Fibroblast of peridontal ligament (primary cell): ENCODE measurements at regions not wholly inside any gene's neighbourhood (a gene's known extent, or its start where the extent isn't known, plus 50 kb on each side); places are given as distances from the start of the nearest gene placed in this dataset.

Experiments used
- DNase-seq: peaks from one replicate; pipeline ENCODE4 v3.0.0-alpha.2; 2010; ENCODE audit errors: extremely low read depth

DNA sequence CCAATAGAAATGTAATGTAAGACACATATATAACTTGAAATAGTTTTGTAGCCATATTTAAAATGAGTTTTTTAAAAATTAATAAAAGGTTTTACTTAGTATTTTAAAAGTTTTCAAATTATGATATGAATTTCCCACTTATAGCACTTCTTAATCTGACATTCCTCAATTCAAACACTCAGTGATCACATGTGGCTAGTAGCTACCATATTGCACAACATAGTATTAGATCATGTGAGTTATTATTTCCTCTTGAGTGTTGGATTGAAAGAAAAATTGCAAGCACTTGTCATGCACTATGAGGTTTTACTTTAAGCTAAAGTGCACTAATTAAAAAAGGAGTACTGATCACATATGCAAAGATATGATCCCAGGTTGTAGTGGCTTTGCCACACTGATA lies 453.4 kb upstream of the ROBO2 start:
- DNase-seq, result no peak

DNA sequence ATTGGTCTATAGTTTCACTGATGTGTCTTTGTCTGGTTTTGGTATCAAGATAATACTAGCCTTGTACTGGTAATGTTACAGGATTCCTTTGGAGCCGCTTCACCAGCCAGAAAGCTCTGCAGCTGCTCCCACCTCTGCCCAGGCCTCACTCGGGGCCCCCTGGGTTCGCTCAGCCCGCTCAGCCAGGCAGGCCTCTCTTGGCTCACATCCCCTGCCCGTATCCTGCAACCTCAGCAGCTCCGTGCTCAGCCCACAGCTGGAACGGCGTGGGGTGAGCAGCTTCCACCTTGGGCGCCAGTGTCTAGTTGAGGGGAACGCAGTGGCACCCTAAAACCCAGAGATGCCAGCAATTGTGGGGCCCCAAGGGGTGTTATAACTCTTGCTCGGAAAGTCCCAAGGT lies 429.7 kb upstream of the ROBO2 start:
- no peak for DNase-seq

DNA sequence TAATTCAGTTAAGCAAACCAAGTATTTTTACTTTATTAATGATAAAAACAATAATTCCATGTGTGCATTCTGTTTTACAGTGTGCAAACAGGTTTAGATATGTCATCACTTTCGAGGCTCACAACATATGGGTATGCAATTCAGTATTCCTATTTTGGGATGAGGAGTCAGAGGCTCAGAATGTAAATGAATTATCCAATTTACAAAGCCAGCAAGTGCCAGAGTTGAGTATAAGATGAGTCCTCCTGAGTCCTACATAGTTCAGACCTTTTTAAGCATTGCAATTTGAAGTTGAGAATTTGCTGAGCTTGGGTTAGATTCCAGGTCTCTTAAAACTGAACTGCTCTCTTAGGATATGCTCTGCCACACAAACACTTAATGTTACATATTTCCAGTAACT lies 424.2 kb upstream of the ROBO2 start:
- DNase-seq, result no peak

GRCh38 chr3:76624164-76624563 lies 415.7 kb upstream of the ROBO2 start:
- DNase-seq, result no peak

GRCh38 chr3:76627236-76627635 lies 412.7 kb upstream of the ROBO2 start:
- no peak for DNase-seq

DNA sequence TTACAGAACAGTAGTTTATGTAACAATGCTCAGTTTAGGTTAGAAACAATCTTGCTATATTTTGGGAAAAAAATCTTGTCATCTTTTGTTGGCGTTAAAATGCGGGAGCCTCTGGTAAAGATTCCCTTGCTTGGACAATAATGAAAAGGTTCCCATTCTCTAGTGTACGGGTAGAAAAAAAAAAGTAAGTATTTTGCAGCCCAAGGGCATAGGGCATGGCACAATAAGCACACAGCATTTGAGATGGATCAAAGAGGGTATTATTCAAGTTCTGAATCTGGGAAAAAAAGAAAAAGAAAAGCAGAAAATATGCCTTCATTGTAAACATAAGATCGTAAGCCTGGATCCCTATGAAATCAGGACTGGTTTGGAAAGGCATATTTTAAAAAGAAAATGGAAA lies 408.6 kb upstream of the ROBO2 start:
- no peak for DNase-seq

GRCh38 chr3:76638006-76638405 lies 401.9 kb upstream of the ROBO2 start:
- no peak for DNase-seq

DNA sequence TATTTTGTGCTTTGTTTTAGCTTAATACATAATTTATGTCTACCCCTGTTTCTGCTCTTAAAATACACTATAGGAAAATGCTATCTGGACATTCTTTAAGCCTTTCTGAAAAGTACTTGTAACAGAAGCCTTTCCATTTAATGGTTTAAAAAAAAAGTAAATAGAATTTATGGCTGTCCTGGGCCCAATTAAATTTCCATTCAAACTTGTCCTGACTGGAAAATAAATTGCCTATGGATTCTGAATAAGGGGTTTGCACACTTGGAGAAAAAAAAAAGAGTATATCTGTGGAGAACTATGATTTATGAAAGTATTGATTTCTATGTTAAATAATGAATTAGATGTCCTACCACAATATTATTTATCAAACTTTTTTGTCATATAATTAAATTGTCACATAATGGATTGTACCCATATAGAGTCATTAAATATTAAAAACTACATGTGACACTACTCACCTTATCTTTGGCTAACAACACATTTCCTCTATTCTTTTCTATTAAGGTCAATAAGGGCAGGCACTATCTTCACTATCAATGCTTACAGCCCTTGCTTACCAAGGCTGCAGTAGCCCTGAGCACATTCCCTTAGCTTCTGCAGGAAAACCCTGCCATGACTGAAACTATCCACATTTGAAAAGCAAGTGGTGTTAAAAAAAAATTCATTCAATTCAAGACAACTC lies 396.1 kb upstream of the ROBO2 start:
- no peak for DNase-seq

DNA sequence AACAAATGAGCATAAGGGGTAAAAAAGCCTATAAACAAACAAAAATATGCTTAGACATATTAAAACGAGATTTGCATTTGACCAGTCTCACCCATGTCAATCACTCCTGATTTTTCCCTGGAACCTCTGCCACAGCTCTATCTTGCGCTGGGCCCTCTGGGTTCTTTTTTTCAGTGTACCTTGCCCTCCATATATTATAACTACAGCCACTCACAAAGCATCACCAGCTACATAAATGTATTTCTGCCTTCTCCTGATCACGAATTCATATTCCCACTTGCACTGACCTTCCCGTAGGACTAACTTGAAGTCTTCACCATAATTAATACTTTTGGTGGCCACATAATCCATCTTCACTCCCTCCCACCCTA lies 395.6 kb upstream of the ROBO2 start:
- DNase-seq, result no peak

GRCh38 chr3:76645724-76646123 lies 394.2 kb upstream of the ROBO2 start:
- DNase-seq, result no peak

DNA sequence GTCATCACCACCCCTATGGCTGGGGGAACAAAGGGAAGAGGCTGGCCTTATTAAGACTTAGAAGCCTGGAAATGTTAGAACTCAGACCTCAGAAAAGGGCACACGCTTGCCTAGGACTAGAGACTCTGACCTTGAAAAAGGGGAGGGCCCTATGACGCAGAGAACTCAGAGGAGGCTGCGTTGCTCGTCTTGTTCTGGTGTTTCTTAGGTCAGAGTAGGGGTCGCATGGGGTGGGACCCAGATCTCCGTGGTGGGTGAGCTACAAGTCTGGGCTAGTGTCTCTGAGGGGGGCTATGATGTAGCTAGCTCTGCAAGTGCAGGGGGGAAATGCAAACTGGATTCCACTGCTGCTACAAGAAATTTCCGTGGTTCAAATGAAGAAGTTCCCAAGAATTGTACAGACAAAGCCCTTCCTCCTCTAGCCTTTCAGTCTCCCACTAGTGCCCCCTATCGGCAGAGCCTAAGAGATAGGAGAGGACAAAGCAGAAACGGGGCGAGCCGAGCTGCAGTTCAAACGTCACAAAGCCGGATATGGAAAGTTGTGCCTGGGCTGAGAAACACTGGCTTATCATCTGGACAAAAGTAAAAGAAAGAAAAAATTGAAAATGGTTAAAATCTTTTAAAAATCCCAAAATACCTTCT lies 392.9 kb upstream of the ROBO2 start:
- DNase-seq, result no peak

- DNase-seq, result no peak
These were observed 388.1 kb upstream of the ROBO2 start for GRCh38 chr3:76651784-76652183.

GRCh38 chr3:76652524-76652923 lies 387.4 kb upstream of the ROBO2 start:
- no peak for DNase-seq

- no peak for DNase-seq
These were observed 386.2 kb upstream of the ROBO2 start for GRCh38 chr3:76653640-76654251.

- DNase-seq, result no peak
These were observed 383.3 kb upstream of the ROBO2 start for GRCh38 chr3:76656531-76657070.

DNA sequence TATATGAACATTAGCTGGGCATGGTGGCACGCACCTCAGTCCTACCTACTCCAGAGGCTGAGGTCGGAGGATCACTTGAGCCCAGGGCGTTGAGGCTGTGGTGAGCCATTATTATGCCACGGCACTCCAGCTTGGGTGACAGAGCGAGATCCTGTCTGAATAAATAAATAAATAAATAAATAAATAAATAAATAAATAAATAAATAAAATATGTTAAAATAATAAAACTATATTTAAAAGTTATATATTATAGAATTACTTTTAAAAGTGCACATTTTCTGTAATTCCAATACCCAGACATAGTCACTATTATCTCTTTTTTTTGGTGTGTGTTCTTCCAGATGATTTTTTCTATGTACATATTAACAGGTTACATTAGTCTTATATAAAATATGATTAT lies 382.0 kb upstream of the ROBO2 start:
- no peak for DNase-seq

DNA sequence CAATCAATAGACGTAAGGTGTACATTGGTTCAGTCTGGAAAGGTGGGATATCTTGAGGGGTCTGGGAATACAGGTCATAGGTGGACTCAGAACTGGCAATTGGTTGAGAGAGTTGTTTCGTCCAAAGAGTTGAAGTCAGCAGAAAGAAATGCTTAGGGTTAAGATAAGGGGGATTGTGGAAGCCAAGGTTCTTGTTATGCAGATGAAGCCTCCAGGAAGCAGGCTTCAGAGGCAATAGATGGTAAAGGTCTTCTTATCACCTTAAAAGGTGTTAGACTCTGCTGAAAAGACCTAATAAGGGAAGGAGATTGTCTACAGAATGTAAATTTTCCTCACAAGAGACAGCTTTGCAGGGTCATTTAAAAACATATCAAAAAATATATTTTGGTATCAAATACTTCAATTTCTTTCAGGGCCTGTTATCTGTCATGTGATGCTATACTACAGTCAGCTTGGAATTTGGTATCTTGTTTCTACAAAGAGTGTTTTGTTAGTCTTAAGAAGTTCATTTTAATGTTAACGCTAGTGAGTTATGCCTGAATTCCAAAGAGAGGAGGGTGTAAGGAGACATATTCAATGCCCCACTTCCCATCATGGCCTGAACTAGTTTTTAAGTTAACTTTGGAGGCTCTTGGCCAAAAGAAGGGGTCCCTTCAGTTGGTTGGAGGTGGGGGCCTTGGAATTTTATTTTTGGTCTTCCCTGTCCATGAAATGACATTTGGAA lies 378.2 kb upstream of the ROBO2 start:
- DNase-seq, result no peak

DNA sequence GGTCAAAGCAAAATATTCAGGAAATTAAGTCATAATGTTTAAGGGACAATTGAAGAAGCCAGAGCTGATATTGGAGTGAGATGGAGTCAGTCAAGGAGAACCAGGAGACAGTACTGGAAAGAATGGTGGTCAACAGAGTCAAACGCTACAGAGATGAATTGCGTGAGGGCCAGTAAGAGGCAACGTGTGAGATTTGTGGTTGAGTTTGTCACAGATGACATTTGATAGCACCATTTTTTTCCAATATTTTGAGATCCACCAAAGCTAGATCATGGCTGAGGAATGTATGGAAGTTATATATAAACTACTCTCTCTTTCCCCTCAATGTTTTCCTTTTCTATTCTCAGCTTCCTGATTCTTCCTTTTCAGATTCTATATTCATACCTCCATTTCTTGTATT lies 375.1 kb upstream of the ROBO2 start:
- no peak for DNase-seq

DNA sequence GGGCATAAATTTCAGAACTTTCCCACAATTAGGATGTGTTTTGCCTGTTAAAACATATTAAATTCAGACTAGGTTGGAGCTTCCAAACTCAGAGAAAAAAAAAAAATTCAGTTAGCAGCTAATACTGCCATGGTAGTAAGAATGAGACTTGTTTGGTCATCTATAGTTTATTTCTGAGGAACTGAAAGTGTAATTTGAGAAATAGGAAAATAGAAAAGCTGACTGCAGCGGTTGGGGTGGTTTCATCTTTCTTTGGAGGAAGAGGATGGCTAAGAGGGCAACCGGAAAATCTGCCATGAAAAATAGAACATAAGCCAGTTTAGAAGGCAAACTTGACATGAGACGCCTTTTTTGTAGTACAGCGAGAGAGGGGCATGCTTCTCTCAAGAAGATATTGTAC lies 371.2 kb upstream of the ROBO2 start:
- no peak for DNase-seq

- no peak for DNase-seq
These were observed 370.6 kb upstream of the ROBO2 start for GRCh38 chr3:76669322-76669721.

DNA sequence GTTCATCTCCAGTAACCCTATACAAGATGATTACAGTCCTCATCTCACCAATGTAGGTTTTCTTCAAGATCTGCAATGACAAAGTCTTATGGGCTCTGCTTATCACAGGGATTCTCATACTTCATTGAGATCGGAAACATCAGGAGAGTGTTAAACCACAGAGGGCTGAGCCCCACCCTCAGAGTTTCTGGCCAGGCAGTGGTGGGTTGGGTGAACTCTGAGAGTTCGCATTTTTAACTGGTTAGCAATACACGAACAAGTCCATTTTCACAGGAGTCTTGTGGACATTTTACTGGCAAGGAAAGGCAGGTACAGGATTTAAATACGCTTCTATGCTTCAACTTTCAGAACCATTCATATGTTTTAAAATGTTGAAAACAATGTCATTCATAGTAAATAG lies 366.7 kb upstream of the ROBO2 start:
- no peak for DNase-seq

- no peak for DNase-seq
These were observed 360.4 kb upstream of the ROBO2 start for GRCh38 chr3:76679541-76679940.

DNA sequence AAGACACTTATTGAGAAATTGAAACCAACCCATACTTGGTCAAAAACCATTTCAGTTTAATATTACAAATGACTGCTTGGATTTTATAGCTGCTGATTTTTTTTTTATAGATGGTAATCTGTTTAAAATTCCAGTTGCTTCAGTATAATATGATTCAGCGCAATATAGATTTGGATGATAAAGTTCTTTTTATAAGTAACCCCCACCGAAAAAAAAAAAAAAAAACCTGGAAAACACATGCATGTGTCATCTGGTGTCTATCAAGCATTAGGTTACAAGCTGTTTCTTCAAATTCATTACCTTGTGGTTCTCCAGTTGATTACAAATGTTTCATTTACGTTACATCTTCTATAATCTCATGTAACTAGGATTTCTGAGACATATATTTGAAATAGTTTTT lies 356.6 kb upstream of the ROBO2 start:
- no peak for DNase-seq
